ENCODE measurements at regions not wholly inside any gene's neighbourhood (a gene's known extent, or its start where the extent isn't known, plus 50 kb on each side); places are given as distances from the start of the nearest gene placed in this dataset.

- H3K4me1 ChIP-seq (ENCODE audit: control insufficient read depth, insufficient read depth, low read length): peaks cover 19% of the 10 kb centered on the region
- no peaks in the 10 kb centered on the region for H3K36me3 ChIP-seq (ENCODE audit: insufficient read depth, low read length)
- H3K27me3 ChIP-seq (ENCODE audit: control insufficient read depth, insufficient read depth, low read length): no peaks in the 10 kb centered on the region
- no peaks in the 10 kb centered on the region for H3K9me3 ChIP-seq (replicated peaks; ENCODE audit: low read length)
- H3K4me2 ChIP-seq (ENCODE audit: low read length): no peak overlapping the region
- no peak overlapping the region for H3K9ac ChIP-seq (ENCODE audit: low read depth, low read length)
- no peak overlapping the region for H3K4me3 ChIP-seq (ENCODE audit: low read length)
These were observed 134.3 kb upstream of the RPL34 start for GRCh38 chr4:108486046-108486445.

- Histone ChIP-seq H3K9me3 (replicated peaks; ENCODE audit: low read length) (no peaks in the 10 kb centered on the region), H3K4me1 (ENCODE audit: control insufficient read depth, insufficient read depth, low read length) (peaks cover 19% of the 10 kb centered on the region), H3K27me3 (ENCODE audit: control insufficient read depth, insufficient read depth, low read length) (no peaks in the 10 kb centered on the region), H3K36me3 (ENCODE audit: insufficient read depth, low read length) (no peaks in the 10 kb centered on the region), H3K9ac (ENCODE audit: low read depth, low read length) (no peak overlapping the region), H3K4me2 (ENCODE audit: low read length) (no peak overlapping the region), H3K4me3 (ENCODE audit: low read length) (no peak overlapping the region)
These were observed 136.2 kb upstream of the RPL34 start for GRCh38 chr4:108484187-108484586.

- Histone ChIP-seq H3K4me2 (ENCODE audit: low read length) (peak overlapping the region; percentile 20), H3K36me3 (ENCODE audit: insufficient read depth, low read length) (no peaks in the 10 kb centered on the region), H3K9ac (ENCODE audit: low read depth, low read length) (no peak overlapping the region), H3K9me3 (replicated peaks; ENCODE audit: low read length) (no peaks in the 10 kb centered on the region), H3K27me3 (ENCODE audit: control insufficient read depth, insufficient read depth, low read length) (no peaks in the 10 kb centered on the region), H3K4me3 (ENCODE audit: low read length) (no peak overlapping the region), H3K4me1 (ENCODE audit: control insufficient read depth, insufficient read depth, low read length) (peaks cover 19% of the 10 kb centered on the region)
These were observed 136.7 kb upstream of the RPL34 start for GRCh38 chr4:108483650-108484049.

- no peak overlapping the region for H3K9ac ChIP-seq (ENCODE audit: low read depth, low read length)
- H3K4me1 ChIP-seq (ENCODE audit: control insufficient read depth, insufficient read depth, low read length): peaks cover 19% of the 10 kb centered on the region
- peak overlapping the region; percentile 20 for H3K4me2 ChIP-seq (ENCODE audit: low read length)
- no peaks in the 10 kb centered on the region for H3K36me3 ChIP-seq (ENCODE audit: insufficient read depth, low read length)
- no peak overlapping the region for H3K4me3 ChIP-seq (ENCODE audit: low read length)
- no peaks in the 10 kb centered on the region for H3K27me3 ChIP-seq (ENCODE audit: control insufficient read depth, insufficient read depth, low read length)
- no peaks in the 10 kb centered on the region for H3K9me3 ChIP-seq (replicated peaks; ENCODE audit: low read length)
These were observed 137.3 kb upstream of the RPL34 start for GRCh38 chr4:108483079-108483478.

GRCh38 chr4:108480881-108481280 is 139.5 kb upstream of the RPL34 start:
- H3K27me3 ChIP-seq (ENCODE audit: control insufficient read depth, insufficient read depth, low read length): no peaks in the 10 kb centered on the region
- no peaks in the 10 kb centered on the region for H3K9me3 ChIP-seq (replicated peaks; ENCODE audit: low read length)
- no peak overlapping the region for H3K4me3 ChIP-seq (ENCODE audit: low read length)
- no peaks in the 10 kb centered on the region for H3K36me3 ChIP-seq (ENCODE audit: insufficient read depth, low read length)
- H3K4me2 ChIP-seq (ENCODE audit: low read length): no peak overlapping the region
- H3K4me1 ChIP-seq (ENCODE audit: control insufficient read depth, insufficient read depth, low read length): peaks cover 19% of the 10 kb centered on the region
- H3K9ac ChIP-seq (ENCODE audit: low read depth, low read length): no peak overlapping the region

- Histone ChIP-seq H3K9ac (ENCODE audit: low read depth, low read length) (no peak overlapping the region), H3K4me1 (ENCODE audit: control insufficient read depth, insufficient read depth, low read length) (peaks cover 2% of the 10 kb centered on the region), H3K4me3 (ENCODE audit: low read length) (no peak overlapping the region), H3K36me3 (ENCODE audit: insufficient read depth, low read length) (no peaks in the 10 kb centered on the region), H3K9me3 (replicated peaks; ENCODE audit: low read length) (no peaks in the 10 kb centered on the region), H3K4me2 (ENCODE audit: low read length) (no peak overlapping the region), H3K27me3 (ENCODE audit: control insufficient read depth, insufficient read depth, low read length) (no peaks in the 10 kb centered on the region)
These were observed 142.8 kb upstream of the RPL34 start for GRCh38 chr4:108477527-108478108.

- Histone ChIP-seq H3K4me3 (ENCODE audit: low read length) (no peak overlapping the region), H3K27me3 (ENCODE audit: control insufficient read depth, insufficient read depth, low read length) (no peaks in the 10 kb centered on the region), H3K4me2 (ENCODE audit: low read length) (no peak overlapping the region), H3K4me1 (ENCODE audit: control insufficient read depth, insufficient read depth, low read length) (no peaks in the 10 kb centered on the region), H3K36me3 (ENCODE audit: insufficient read depth, low read length) (no peaks in the 10 kb centered on the region), H3K9ac (ENCODE audit: low read depth, low read length) (no peak overlapping the region), H3K9me3 (replicated peaks; ENCODE audit: low read length) (no peaks in the 10 kb centered on the region)
These were observed 147.1 kb upstream of the RPL34 start for GRCh38 chr4:108473163-108473720.

GRCh38 chr4:108466936-108467902 is 153.2 kb upstream of the RPL34 start:
- Histone ChIP-seq H3K36me3 (ENCODE audit: insufficient read depth, low read length) (no peaks in the 10 kb centered on the region), H3K4me2 (ENCODE audit: low read length) (peak overlapping the region; percentile 18), H3K4me3 (ENCODE audit: low read length) (no peak overlapping the region), H3K27me3 (ENCODE audit: control insufficient read depth, insufficient read depth, low read length) (no peaks in the 10 kb centered on the region), H3K9me3 (replicated peaks; ENCODE audit: low read length) (no peaks in the 10 kb centered on the region), H3K9ac (ENCODE audit: low read depth, low read length) (no peak overlapping the region), H3K4me1 (ENCODE audit: control insufficient read depth, insufficient read depth, low read length) (peaks cover 11% of the 10 kb centered on the region)

GRCh38 chr4:108465886-108466500 is 154.4 kb upstream of the RPL34 start:
- no peaks in the 10 kb centered on the region for H3K9me3 ChIP-seq (replicated peaks; ENCODE audit: low read length)
- no peak overlapping the region for H3K9ac ChIP-seq (ENCODE audit: low read depth, low read length)
- H3K36me3 ChIP-seq (ENCODE audit: insufficient read depth, low read length): no peaks in the 10 kb centered on the region
- H3K4me2 ChIP-seq (ENCODE audit: low read length): no peak overlapping the region
- H3K4me3 ChIP-seq (ENCODE audit: low read length): no peak overlapping the region
- no peaks in the 10 kb centered on the region for H3K27me3 ChIP-seq (ENCODE audit: control insufficient read depth, insufficient read depth, low read length)
- H3K4me1 ChIP-seq (ENCODE audit: control insufficient read depth, insufficient read depth, low read length): peaks cover 11% of the 10 kb centered on the region

GRCh38 chr4:108458681-108459080 is 161.7 kb upstream of the RPL34 start:
- Histone ChIP-seq H3K36me3 (ENCODE audit: insufficient read depth, low read length) (no peaks in the 10 kb centered on the region), H3K4me1 (ENCODE audit: control insufficient read depth, insufficient read depth, low read length) (no peaks in the 10 kb centered on the region), H3K4me3 (ENCODE audit: low read length) (no peak overlapping the region), H3K9ac (ENCODE audit: low read depth, low read length) (no peak overlapping the region), H3K9me3 (replicated peaks; ENCODE audit: low read length) (no peaks in the 10 kb centered on the region), H3K27me3 (ENCODE audit: control insufficient read depth, insufficient read depth, low read length) (peaks cover 15% of the 10 kb centered on the region), H3K4me2 (ENCODE audit: low read length) (no peak overlapping the region)

- Histone ChIP-seq H3K4me3 (ENCODE audit: low read length) (no peak overlapping the region), H3K4me2 (ENCODE audit: low read length) (no peak overlapping the region), H3K9ac (ENCODE audit: low read depth, low read length) (no peak overlapping the region), H3K27me3 (ENCODE audit: control insufficient read depth, insufficient read depth, low read length) (peaks cover 20% of the 10 kb centered on the region), H3K36me3 (ENCODE audit: insufficient read depth, low read length) (no peaks in the 10 kb centered on the region), H3K9me3 (replicated peaks; ENCODE audit: low read length) (no peaks in the 10 kb centered on the region), H3K4me1 (ENCODE audit: control insufficient read depth, insufficient read depth, low read length) (no peaks in the 10 kb centered on the region)
These were observed 166.1 kb upstream of the RPL34 start for GRCh38 chr4:108454227-108454626.

Measured in skeletal muscle satellite cell (primary cell).